H7 (cell line): ENCODE measurements at regions not wholly inside any gene's neighbourhood (a gene's known extent, or its start where the extent isn't known, plus 50 kb on each side); places are given as distances from the start of the nearest gene placed in this dataset.
A peak's percentile ranks its signal among the peaks of the same experiment; 100 is the strongest.
"Not testable (repeated sequence)": the region's sequence is repeated elsewhere in the genome, so short reads cannot be mapped to it uniquely, and the experiment has no call there.

Source experiments
- DNase-seq: peaks from one replicate; pipeline ENCODE4 v3.0.0; 2012
- H3K27me3 ChIP-seq: 2 replicates; pipeline ENCODE4 v1.6.0; 2011; ENCODE audit warnings: mild to moderate bottlenecking, low read length; ENCODE audit not compliant: control insufficient read depth, insufficient read depth
- H3K36me3 ChIP-seq: replicated peaks from 2 replicates; pipeline ENCODE4 v1.5.1; 2011; ENCODE audit warnings: low read length; ENCODE audit not compliant: control insufficient read depth, insufficient read depth
- H3K4me3 ChIP-seq: 2 replicates; pipeline ENCODE4 v1.5.1; 2011; ENCODE audit warnings: low read depth, mild to moderate bottlenecking, control low read depth, low read length, moderate library complexity; ENCODE audit not compliant: insufficient read depth

DNA sequence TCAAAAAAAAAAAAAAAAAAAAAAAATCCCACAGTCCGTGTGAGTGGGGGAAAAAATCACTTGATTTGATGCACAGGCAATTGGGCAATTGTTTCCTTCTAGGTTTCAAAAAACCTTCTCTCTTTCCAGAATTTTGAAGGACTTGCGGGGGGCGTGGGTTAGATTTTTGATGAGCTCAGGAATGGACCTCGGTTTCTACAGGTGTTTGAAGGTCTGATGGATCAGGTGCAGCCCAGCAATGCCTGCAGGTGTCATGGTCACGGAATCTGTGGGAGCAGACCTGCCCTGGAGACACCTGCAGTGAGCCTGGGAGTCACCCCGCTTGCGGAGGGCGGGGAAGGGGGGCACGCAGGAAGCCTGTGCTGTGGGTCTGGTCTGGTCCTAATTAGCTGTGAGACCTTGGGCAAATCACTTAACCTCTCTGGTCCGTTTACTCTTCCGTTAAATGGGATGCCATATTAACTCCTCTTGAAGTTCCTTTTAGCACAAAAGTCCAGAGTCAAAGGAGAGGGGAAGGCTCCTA is 174.2 kb downstream of the IRF8 start:
- H3K27me3 ChIP-seq: no peaks in the 10 kb centered on the region
- no peak for DNase-seq
- H3K4me3 ChIP-seq: no peak overlapping the region
- no peaks in the 10 kb centered on the region for H3K36me3 ChIP-seq

DNA sequence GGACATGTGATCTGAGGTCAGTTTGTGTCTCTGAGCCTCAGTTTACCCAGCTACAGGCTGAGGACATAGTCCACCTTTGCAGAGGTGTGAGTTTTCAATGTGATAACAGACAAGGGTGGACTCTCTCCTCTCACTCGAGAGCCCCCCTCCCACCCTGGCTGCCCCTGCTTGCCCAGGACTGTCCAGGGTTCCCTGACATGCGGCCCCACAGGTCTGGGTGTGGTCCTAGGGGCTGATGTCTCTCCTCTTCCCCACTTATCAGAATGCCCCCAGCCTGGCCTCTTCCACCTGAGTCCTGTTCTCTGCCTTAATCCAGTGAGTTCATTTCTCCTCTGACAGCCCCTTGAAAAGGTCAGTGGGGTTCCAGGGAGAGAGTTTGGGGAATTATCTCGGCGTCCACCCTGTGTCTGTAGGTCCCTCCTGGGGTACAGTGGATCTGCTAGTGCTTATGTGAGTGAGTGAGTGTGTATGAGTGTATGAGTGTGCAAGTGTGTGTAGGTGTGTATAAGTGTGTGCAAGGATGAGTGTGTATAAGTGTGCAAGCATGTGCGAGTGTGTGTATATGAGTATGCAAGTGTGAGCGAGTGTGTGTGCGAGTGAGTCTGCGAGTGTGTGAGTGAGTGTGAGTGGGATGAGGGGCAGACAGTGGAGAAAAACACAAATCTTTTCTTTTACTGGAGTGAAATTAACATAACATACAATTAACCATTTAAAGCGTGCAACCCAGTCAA is 175.0 kb downstream of the IRF8 start:
- DNase-seq: no peak
- Histone ChIP-seq H3K4me3 (no peak overlapping the region), H3K27me3 (no peaks in the 10 kb centered on the region), H3K36me3 (no peaks in the 10 kb centered on the region)

DNA sequence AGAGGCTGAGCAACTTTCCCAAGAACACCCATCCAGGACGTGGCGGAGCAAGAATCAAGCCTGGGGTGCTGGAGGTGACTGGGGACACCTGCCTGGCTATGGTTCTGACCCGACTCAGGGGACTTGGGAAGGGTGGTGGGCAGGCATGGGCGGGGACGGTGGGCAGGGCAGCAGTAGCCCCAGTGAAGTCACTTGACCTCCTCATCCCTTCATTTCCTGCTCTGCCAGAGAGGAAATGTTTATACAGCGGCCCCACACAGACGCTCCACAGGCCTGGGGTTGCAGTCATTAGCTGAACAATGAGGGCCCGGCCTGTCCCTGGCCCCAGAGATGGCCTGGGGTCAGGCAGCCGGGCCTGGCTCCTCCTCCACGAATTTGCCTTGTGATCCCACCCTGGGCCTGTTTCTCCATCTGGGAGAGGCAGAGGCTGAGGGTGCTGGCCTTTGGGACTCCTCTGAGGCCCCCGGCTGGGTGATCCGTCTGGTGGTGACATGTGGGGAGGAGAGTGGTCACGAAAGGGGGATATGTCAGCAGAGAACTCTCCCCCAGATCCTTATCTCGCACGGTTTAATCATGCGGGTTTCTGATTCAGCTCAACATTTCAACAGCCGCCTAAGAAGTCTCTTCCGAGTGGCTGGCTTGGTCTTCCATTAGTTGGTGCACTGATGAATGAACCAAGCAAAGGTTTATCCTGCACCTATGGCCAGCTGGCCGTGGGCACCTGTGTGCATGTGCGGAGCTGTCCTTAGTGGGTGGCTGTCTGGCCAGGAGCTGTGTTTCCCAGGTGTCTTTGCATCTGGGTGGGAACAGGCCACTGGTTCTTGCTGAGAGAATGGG is 175.9 kb downstream of the IRF8 start:
- peak; percentile 82 for DNase-seq
- H3K4me3 ChIP-seq: no peak overlapping the region

DNA sequence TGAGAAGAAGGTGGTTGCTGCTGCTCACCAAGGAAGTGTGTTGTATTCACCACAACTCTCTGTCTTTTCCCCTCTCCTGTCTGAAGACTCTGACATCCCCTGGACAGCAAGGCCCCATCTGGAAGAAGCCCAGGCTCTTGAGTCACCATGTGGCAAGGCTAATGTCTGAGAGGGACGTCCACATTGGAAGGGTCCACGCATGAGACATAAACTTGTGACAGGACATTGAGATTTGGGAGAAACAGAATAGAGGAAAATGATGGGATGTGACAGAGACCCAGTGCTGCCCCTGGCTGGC is 176.5 kb downstream of the IRF8 start:
- no peak overlapping the region for H3K4me3 ChIP-seq
- no peaks in the 10 kb centered on the region for H3K36me3 ChIP-seq
- no peaks in the 10 kb centered on the region for H3K27me3 ChIP-seq
- DNase-seq: no peak

More for the DNA sequence above, 175.9 kb downstream of the IRF8 start:
- no peaks in the 10 kb centered on the region for H3K27me3 ChIP-seq
- no peaks in the 10 kb centered on the region for H3K36me3 ChIP-seq

DNA sequence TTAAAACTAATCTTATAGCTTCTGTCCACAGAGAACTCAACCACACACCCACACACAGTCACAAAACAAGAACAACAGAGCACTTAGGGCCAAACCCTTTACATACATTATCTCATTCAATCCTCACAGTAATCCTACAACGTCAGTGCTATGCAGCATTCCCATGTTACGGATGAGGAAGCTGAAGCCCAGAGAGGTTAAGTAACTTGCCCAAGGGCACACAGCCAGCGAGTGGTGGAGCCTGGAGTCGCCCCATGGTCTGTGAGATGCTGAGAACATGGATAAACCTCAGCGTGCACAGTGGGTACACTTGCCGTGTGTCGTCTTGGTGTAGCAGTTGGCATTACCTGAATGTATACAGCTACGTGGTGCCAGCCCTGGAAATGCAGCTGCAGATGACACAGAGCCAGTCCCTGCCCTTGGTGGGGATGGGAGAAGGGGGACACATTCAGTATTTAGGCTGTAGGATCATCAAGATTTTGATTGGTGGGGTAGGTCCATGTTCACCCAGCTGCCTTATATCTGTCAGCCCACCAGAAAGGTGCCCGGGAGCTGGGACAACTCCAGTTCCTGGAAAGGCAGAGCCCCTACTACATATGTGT is 177.0 kb downstream of the IRF8 start:
- DNase-seq: no peak
- Histone ChIP-seq H3K4me3 (no peak overlapping the region), H3K27me3 (no peaks in the 10 kb centered on the region), H3K36me3 (no peaks in the 10 kb centered on the region)

GRCh38 chr16:86076606-86077005 is 177.6 kb downstream of the IRF8 start:
- H3K27me3 ChIP-seq: no peaks in the 10 kb centered on the region
- DNase-seq: no peak

DNA sequence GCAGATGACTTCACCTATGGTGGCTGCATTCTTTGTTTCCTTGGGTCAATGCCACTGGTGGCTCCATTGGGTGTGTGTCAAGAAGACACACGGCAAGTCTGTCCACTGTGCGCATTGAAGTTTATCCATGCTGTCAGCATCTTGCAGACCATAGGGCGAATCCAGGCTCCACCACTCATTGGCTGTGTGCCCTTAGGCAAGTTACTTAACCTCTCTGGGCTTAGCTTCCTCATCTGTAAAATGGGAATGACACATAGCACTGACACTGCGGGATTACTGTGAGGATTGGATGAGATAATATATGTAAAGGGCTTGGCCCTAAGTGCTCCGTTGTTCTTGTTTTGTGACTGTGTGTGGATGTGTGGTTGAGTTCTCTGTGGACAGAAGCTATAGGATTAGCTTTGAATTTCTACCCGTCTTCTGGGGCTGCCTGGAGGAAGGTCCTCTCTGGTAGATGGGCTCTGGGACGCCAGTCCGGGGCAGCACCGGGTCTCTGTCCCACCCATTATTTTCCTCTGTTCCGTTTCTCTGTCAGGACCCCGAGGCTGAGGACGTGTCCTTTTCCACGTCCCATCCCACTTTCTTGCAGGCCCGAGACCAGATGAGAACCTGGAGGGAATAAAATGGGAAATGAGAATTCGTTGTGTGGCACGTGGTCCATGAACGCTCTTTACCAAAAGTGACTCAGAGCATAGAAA is 178.4 kb downstream of the IRF8 start:
- DNase-seq: no peak
- Histone ChIP-seq H3K4me3 (no peak overlapping the region), H3K27me3 (no peaks in the 10 kb centered on the region), H3K36me3 (no peaks in the 10 kb centered on the region)

More at GRCh38 chr16:86076606-86077005, 177.6 kb downstream of the IRF8 start:
- Histone ChIP-seq H3K4me3 (no peak overlapping the region), H3K36me3 (no peaks in the 10 kb centered on the region)

- DNase-seq: no peak
- H3K36me3 ChIP-seq: no peaks in the 10 kb centered on the region
- H3K4me3 ChIP-seq: no peak overlapping the region
- no peaks in the 10 kb centered on the region for H3K27me3 ChIP-seq
These were observed 179.2 kb downstream of the IRF8 start for GRCh38 chr16:86078121-86078600.

- H3K36me3 ChIP-seq, H3K4me3 ChIP-seq, H3K27me3 ChIP-seq, DNase-seq: not testable (repeated sequence)
These were observed 179.7 kb downstream of the IRF8 start for GRCh38 chr16:86078711-86079110.

- Histone ChIP-seq H3K27me3 (no peaks in the 10 kb centered on the region), H3K4me3 (no peak overlapping the region), H3K36me3 (no peaks in the 10 kb centered on the region)
- DNase-seq: no peak
These were observed 180.4 kb downstream of the IRF8 start for GRCh38 chr16:86079255-86079885.

GRCh38 chr16:86080131-86080875 is 181.3 kb downstream of the IRF8 start:
- H3K4me3 ChIP-seq: no peak overlapping the region
- H3K36me3 ChIP-seq: no peaks in the 10 kb centered on the region
- no peaks in the 10 kb centered on the region for H3K27me3 ChIP-seq
- no peak for DNase-seq

DNA sequence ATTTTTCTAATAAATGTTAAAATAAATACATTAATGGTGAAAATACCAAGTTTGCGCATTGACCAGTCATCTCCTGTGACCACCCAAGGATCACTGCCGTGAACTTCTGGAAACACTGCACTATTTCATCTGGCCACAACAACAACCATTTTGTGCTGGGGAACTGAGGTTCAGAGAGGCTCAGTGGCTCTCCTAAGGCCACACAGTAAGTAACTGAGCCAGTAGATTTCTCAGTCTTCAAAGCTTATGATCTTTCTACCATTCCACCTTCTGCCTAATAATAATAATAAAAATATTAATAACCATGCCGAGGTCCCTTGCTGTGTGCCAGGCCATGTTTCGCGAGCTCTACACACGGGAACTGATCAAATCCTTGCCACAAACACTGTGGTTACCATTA is 182.0 kb downstream of the IRF8 start:
- DNase-seq: no peak
- Histone ChIP-seq H3K4me3 (no peak overlapping the region), H3K36me3 (no peaks in the 10 kb centered on the region), H3K27me3 (no peaks in the 10 kb centered on the region)

- Histone ChIP-seq H3K4me3 (no peak overlapping the region), H3K27me3 (no peaks in the 10 kb centered on the region), H3K36me3 (no peaks in the 10 kb centered on the region)
- no peak for DNase-seq
These were observed 183.6 kb downstream of the IRF8 start for GRCh38 chr16:86082418-86083030.
